SU-DHL-6 (cell line): ENCODE measurements at regions not wholly inside any gene's neighbourhood (a gene's known extent, or its start where the extent isn't known, plus 50 kb on each side); places are given as distances from the start of the nearest gene placed in this dataset.

Experiments
- H2AFZ ChIP-seq: fragments of 200-600 bp; sonication (generic); 2 replicates; pipeline ENCODE4 v1.6.1; 2014; ENCODE audit warnings: low read depth, mild to moderate bottlenecking, moderate library complexity, mixed read lengths, antibody characterized with exemption, low read length; ENCODE audit not compliant: severe bottlenecking
- H3F3A ChIP-seq: fragments of 200-600 bp; shearing (Covaris generic); 2 replicates; pipeline ENCODE4 v1.6.0; 2016; ENCODE audit warnings: antibody characterized with exemption, mild to moderate bottlenecking; ENCODE audit not compliant: insufficient read depth
- H3K27ac ChIP-seq: fragments of 200-600 bp; sonication (generic); 2 replicates; pipeline ENCODE4 v1.5.1; 2016; ENCODE audit warnings: low read depth, mild to moderate bottlenecking, low read length, moderate library complexity, mixed read lengths
- H3K27me3 ChIP-seq: fragments of 200-600 bp; sonication (generic), shearing (Covaris generic); 2 replicates; pipeline ENCODE4 v1.6.0; 2014; ENCODE audit warnings: mild to moderate bottlenecking, low read length
- H3K36me3 ChIP-seq: fragments of 200-600 bp; sonication (generic); 2 replicates; pipeline ENCODE4 v1.6.1; 2014; ENCODE audit warnings: mild to moderate bottlenecking, low read length, mixed read lengths
- H3K4me2 ChIP-seq: fragments of 300-600, 200-600 bp; shearing (Covaris generic), sonication (generic); 2 replicates; pipeline ENCODE4 v1.6.0; 2014; ENCODE audit warnings: low read length, low read depth, mild to moderate bottlenecking; ENCODE audit not compliant: poor library complexity, severe bottlenecking
- H3K4me3 ChIP-seq: fragments of 200-600 bp; sonication (generic); 2 replicates; pipeline ENCODE4 v1.5.1; 2014; ENCODE audit warnings: antibody characterized with exemption, low read length, mild to moderate bottlenecking, mixed read lengths; ENCODE audit not compliant: insufficient read depth, poor library complexity, severe bottlenecking
- H3K79me2 ChIP-seq: fragments of 200-600 bp; sonication (generic); 2 replicates; pipeline ENCODE4 v1.6.1; 2014; ENCODE audit warnings: mild to moderate bottlenecking, low read length, moderate library complexity; ENCODE audit not compliant: insufficient read depth
- H3K9ac ChIP-seq: fragments of 200-600 bp; sonication (generic); 2 replicates; pipeline ENCODE4 v1.7.0; 2014; ENCODE audit warnings: mild to moderate bottlenecking, low read length
- H3K9me2 ChIP-seq: fragments of 200-600 bp; sonication (generic); replicated peaks from 2 replicates; pipeline ENCODE4 v1.6.1; 2014; ENCODE audit warnings: low read length; ENCODE audit not compliant: insufficient read depth
- H3K9me3 ChIP-seq: fragments of 200-600 bp; sonication (generic); 2 replicates; pipeline ENCODE4 v1.6.1; 2014; ENCODE audit warnings: low read length, mixed read lengths; ENCODE audit not compliant: insufficient read depth
- H4K20me1 ChIP-seq: fragments of 200-600 bp; sonication (generic); 2 replicates; pipeline ENCODE4 v1.6.1; 2014; ENCODE audit warnings: low read depth, mild to moderate bottlenecking, antibody characterized with exemption, low read length, moderate library complexity, mixed read lengths
- EZH2phosphoT487 ChIP-seq: fragments of 200-600 bp; sonication (generic), shearing (Covaris generic); conservative IDR thresholded peaks from 2 replicates; pipeline ENCODE4 v1.6.1; 2018; ENCODE audit warnings: mild to moderate bottlenecking, antibody characterized with exemption, low read length, moderate library complexity, mixed read lengths
- TF ChIP-seq, protein P1 (sequence below): fragments of 200-600 bp; sonication (generic); IDR thresholded peaks from one replicate; pipeline ENCODE4 v1.5.1; 2017; ENCODE audit warnings: antibody characterized with exemption, mild to moderate bottlenecking, low read length, moderate library complexity; ENCODE audit not compliant: insufficient read depth, poor library complexity, severe bottlenecking

DNA sequence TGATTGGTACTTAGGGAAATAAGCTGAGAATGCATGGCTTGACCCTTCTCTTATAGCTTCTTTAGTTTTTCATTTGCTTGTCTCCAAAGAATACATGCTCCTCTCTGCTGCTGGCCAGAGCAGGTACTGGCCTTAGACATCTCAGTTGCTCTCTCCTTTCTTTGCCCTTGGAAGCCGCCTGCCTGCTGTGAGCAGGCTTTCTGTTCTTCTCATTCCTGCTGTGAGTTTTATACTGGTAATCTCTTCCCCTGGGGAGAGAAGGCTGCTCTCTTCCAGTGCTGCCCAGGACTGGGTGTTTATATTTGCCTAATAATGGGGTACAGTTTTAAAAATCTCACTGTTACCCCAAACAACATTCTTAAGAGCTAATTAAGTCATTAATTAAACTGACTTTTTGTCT lies 323.5 kb upstream of the LRRC7 start:
- no peaks in the 10 kb centered on the region for H3K36me3 ChIP-seq
- no peaks in the 10 kb centered on the region for H3K9me2 ChIP-seq
- H3K4me3 ChIP-seq = no peak overlapping the region
- no peaks in the 10 kb centered on the region for H3K27me3 ChIP-seq
- no peaks in the 10 kb centered on the region for H3K9me3 ChIP-seq
- TF ChIP-seq, protein P1, sequence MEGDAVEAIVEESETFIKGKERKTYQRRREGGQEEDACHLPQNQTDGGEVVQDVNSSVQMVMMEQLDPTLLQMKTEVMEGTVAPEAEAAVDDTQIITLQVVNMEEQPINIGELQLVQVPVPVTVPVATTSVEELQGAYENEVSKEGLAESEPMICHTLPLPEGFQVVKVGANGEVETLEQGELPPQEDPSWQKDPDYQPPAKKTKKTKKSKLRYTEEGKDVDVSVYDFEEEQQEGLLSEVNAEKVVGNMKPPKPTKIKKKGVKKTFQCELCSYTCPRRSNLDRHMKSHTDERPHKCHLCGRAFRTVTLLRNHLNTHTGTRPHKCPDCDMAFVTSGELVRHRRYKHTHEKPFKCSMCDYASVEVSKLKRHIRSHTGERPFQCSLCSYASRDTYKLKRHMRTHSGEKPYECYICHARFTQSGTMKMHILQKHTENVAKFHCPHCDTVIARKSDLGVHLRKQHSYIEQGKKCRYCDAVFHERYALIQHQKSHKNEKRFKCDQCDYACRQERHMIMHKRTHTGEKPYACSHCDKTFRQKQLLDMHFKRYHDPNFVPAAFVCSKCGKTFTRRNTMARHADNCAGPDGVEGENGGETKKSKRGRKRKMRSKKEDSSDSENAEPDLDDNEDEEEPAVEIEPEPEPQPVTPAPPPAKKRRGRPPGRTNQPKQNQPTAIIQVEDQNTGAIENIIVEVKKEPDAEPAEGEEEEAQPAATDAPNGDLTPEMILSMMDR = no peak
- TF ChIP-seq EZH2phosphoT487 = no peak
- H3K79me2 ChIP-seq = no peaks in the 10 kb centered on the region
- no peaks in the 10 kb centered on the region for H3F3A ChIP-seq
- H3K27ac ChIP-seq = no peak overlapping the region
- H3K9ac ChIP-seq = no peak overlapping the region
- no peak overlapping the region for H3K4me2 ChIP-seq
- no peaks in the 10 kb centered on the region for H4K20me1 ChIP-seq
- no peak overlapping the region for H2AFZ ChIP-seq

DNA sequence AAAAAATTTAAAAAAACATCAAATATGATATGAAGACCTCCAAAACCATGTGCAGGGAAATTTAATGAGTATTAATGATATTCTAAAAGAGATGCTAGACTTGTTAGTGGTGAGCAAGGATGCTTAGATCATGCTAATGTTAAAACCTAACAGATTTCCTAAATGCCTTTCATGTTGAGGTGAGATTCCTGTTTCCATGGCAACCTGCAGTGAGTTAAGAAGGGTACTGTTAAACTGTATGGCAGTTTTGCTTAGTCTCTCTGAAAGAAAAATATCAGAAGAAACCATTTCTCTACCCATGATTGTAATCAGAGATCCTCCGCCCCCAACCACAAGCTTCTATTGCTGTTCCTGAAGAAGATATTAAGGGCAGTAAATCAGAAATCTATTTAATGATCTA lies 321.6 kb upstream of the LRRC7 start:
- no peaks in the 10 kb centered on the region for H3F3A ChIP-seq
- no peak overlapping the region for H3K27ac ChIP-seq
- H3K9me3 ChIP-seq = no peaks in the 10 kb centered on the region
- no peak overlapping the region for H3K9ac ChIP-seq
- H3K27me3 ChIP-seq = no peaks in the 10 kb centered on the region
- no peaks in the 10 kb centered on the region for H4K20me1 ChIP-seq
- H2AFZ ChIP-seq = no peak overlapping the region
- no peak overlapping the region for H3K4me2 ChIP-seq
- no peaks in the 10 kb centered on the region for H3K79me2 ChIP-seq
- no peaks in the 10 kb centered on the region for H3K36me3 ChIP-seq
- no peak for TF ChIP-seq EZH2phosphoT487
- TF ChIP-seq, protein P1 = no peak
- no peak overlapping the region for H3K4me3 ChIP-seq
- no peaks in the 10 kb centered on the region for H3K9me2 ChIP-seq

DNA sequence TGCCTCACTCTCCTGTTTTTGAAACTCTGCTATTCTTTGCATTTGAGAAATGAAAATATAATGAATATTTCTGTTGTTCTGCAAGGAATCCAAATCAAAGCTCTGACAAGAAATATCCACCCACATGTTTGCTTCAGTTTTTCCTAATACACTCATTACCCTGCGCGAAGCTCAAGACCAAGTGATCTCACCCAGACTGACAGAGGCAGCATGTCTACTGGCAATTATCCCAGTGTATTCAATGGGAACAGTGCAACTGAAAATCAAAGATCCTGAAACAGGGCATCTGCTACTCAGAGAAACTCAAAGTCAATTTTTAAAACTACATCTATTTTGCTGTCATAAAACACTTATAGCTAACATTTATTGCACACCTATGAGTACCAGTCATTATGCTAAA lies 321.0 kb upstream of the LRRC7 start:
- Histone ChIP-seq H3K4me3 (no peak overlapping the region), H3K9me3 (no peaks in the 10 kb centered on the region), H2AFZ (no peak overlapping the region), H4K20me1 (no peaks in the 10 kb centered on the region), H3K9me2 (no peaks in the 10 kb centered on the region), H3K9ac (no peak overlapping the region), H3K27ac (no peak overlapping the region), H3F3A (no peaks in the 10 kb centered on the region), H3K4me2 (no peak overlapping the region), H3K27me3 (no peaks in the 10 kb centered on the region), H3K79me2 (no peaks in the 10 kb centered on the region), H3K36me3 (no peaks in the 10 kb centered on the region)
- TF ChIP-seq EZH2phosphoT487 = no peak
- TF ChIP-seq, protein P1 = no peak

DNA sequence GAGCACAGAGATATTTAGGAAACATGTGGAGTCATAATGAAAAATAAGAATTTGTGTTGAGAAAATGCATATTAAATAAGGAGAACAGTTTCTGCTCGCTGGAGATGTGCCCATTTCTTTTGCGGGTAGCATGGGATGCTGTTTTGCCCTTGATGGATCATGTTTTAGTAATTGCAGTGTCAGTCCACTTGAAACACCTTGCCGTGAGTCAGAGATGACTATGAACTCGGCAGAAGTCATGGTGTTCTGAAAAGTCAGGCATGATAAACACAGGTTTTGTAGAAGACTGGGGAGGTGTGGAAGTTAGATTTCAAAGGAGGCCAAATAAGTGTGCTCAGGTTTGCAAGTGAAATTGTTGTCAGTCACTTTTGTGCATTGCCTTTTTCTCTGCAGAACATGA lies 315.0 kb upstream of the LRRC7 start:
- Histone ChIP-seq H3K4me2 (no peak overlapping the region), H2AFZ (no peak overlapping the region), H3K27me3 (no peaks in the 10 kb centered on the region), H3K27ac (no peak overlapping the region), H3K36me3 (no peaks in the 10 kb centered on the region), H4K20me1 (no peaks in the 10 kb centered on the region), H3K9me3 (no peaks in the 10 kb centered on the region), H3K79me2 (no peaks in the 10 kb centered on the region), H3F3A (no peaks in the 10 kb centered on the region), H3K9ac (no peak overlapping the region), H3K4me3 (no peak overlapping the region), H3K9me2 (no peaks in the 10 kb centered on the region)
- no peak for TF ChIP-seq EZH2phosphoT487
- TF ChIP-seq, protein P1 = no peak
